Stimulated activated CD4-positive, alpha-beta T cell treated with anti-CD3 and anti-CD28 coated beads, TNF-alpha, amount 100 ng/mL, for 48 hours (primary cell): ENCODE measurements at regions not wholly inside any gene's neighbourhood (a gene's known extent, or its start where the extent isn't known, plus 50 kb on each side); places are given as distances from the start of the nearest gene placed in this dataset.

ENCODE experiments used
- DNase-seq, 3 donors: peaks; one replicate each; pipeline ENCODE4 v3.0.0-alpha.2; 2020; ENCODE audit warnings: low read depth in 3 of 3

- DNase-seq, result no peak
Measured at GRCh38 chr1:113259988-113260387, 130.3 kb upstream of the MAGI3 start.

- DNase-seq, result no peak
Measured at GRCh38 chr1:113265196-113265595, 125.1 kb upstream of the MAGI3 start.

DNA sequence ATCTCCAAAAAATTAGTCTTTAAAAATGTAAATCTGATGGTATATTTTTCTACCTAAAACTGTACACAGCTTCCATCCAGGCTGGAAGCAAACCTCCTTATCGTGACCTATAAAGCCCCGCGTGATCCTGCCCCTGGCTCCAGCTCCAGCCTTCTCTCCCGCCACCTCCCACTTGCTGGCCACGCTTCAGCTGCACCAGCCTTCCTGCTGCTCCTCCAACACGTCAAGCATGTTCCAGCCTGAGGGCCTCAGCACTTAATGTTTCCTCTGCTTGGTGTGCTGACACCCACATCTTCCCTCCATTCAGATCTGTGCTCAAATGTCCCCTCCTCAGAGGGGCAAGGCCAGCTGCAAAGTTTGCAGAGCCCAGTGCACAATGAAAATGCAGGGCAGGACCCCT is 123.5 kb upstream of the MAGI3 start:
- DNase-seq, result no peak

DNA sequence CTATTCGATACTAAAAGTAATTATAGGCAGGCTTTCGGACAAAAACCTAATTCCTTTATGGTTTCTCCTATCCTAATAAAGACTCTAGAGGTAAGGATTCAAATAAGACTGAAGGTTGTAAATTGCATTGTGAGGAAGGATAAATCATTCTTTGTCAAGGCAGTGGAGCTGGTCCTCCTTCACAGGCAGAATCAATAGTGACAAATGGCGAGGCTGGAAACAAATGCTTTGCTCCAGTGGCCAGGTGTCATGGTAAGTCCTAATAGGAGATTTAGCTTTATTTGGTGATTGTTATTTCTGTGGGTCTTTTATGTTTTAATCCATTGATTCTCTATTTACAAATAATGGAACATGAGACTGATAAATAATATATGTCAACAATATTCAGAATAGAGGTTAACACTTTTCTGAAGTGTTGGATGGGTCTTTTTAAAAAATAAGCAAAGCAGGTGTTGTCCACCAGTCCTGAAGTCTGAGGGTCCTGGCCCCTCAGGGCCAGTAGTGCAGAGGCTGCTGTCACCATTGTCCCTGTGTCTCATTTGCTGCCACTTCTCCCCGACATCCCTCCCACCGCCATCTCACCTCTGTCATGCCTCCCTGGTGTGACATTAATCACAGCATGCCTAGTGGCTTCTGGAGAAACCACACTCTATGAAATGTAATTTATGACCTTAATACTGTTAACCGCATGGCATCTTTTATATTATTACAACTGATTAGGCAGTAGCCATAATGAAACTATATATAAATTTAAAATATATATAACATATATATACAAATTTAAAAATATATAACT is 120.9 kb upstream of the MAGI3 start:
- DNase-seq, result no peak

DNA sequence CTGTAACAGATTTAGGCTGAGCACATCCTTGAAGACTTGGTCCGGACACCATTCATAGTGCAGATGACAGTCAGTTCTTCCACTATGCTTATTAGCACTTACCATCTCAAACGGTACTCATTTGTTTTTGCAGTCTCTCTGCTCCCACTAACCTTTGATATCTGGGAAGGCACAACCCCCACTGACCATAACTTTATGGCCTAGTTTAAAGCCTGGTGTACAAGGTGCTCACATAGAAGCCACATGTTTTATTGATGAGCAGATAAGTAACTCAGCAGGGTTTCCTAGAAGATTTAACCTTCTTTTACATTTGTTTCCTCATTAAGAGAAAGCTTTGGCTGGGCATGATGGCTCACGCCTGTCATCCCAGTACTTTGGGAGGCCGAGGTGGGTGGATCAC is 119.3 kb upstream of the MAGI3 start:
- no peak for DNase-seq

GRCh38 chr1:113275083-113275482 is 115.2 kb upstream of the MAGI3 start:
- DNase-seq, result no peak

DNA sequence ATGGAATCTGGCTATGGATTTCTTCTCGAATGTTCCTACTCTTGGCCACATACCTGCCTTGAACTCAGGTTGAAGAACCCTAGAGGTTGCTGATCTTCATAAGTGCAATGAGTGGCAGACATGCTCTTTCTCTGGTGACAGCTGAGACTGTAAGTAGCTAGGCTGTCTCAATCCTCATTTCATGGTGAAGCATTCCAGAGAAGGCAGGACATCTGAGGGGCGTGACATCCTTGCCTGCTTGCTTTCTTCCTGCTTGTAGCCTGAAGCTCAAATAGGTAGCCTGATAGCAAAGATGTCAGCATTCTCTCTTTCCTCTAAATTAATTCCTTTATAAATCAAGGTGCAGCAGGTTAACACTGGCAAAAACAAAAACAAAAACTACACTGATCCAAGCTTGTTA is 114.6 kb upstream of the MAGI3 start:
- no peak for DNase-seq

DNA sequence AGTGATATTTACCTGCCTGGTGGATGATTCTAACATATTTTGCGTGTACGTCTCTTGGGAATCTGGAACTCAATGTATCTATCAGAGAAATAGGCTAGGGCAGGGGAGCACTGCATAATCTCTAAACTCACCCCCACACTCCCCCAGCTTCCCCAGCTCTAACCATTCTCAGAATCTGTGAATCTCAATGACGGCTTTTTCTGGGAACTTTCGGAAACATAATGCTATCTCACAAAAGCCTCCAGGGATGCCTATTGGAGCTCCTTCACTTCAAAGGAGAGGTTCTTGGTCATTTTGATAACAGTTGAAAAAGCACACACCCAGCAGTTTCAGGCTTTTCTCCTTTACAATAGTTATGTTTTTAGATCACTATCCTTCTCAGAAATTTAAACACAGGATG is 113.8 kb upstream of the MAGI3 start:
- DNase-seq, result no peak

DNA sequence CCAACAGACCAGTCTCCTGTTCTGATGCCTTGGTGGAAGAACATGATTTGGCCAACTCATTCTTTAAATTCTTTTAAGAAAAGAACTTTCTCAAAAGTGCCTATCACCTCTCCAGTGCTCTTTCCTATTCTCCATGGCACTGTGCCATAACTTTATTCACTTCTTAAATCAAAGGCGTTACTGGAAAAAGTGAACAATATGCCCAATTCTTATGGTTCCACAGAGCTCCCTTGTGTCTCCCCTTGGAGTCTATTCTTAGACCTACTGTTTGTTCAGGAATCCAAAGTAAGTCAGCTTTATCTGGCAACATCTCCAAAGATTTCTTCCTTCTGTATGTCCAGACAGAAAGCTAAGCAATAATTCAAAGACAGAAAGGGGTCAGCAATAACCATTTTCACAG is 111.9 kb upstream of the MAGI3 start:
- DNase-seq, result no peak

- no peak for DNase-seq
Measured at GRCh38 chr1:113278777-113279176, 111.5 kb upstream of the MAGI3 start.

- no peak for DNase-seq
Measured at GRCh38 chr1:113279776-113280391, 110.4 kb upstream of the MAGI3 start.

DNA sequence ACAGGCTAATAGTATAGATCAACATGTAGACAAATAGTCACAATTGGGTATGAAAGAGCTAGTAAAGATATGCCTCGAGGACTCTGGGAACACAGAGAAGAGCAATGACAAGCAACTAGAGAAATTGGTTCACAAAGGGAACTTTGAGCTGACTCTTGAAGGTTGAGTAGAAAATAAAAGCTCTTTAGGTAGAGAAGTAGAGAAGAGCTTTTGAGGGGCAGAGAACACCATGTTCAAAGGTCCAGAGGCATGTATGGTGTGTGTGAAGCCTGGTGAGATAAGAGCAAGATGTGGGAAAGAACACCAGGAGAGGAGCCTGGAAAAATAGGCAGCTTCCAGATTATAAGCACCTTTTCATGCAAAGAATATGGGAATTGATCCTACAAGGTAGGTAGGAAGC is 109.7 kb upstream of the MAGI3 start:
- DNase-seq, result no peak

GRCh38 chr1:113281550-113281949 is 108.8 kb upstream of the MAGI3 start:
- no peak for DNase-seq

GRCh38 chr1:113282008-113282892 is 108.1 kb upstream of the MAGI3 start:
- DNase-seq, result no peak

DNA sequence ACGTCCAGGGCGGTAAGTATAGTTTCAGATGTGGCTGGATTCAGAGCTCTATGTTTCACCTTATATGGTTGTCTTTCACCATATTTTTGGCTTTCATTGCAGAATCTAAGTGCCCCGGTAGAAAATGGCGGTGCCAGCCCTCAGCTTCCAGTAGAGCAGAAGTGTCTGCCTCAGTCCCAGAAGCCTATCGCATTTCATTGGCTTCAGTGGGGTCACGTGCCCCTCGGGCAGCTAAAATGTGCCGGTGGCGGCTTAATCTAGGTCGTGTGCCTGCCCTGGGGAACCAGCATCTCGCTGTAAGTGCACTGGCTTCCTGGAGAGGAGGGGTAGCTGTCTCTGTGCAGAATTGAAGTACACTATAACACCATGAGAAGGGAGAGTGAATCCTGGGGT is 107.4 kb upstream of the MAGI3 start:
- DNase-seq, result no peak

DNA sequence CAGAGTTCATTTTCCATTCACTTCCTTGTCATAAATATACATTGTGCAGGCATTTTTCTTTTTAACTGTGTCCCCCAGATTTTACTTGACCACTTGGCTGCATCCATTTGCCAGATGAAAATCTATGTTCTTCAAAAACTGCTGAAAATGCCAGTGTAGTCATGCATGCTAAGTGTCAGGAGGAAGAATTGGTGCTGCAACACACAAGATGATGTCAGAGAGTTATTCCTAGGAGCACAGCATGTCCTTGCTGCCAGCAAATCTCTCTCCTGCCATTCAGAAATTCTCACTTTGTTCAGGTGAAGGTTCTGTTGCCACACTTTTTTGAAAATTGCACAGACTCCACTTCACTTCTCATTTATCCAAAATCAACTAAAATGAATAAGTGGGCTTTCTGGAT is 106.4 kb upstream of the MAGI3 start:
- no peak for DNase-seq

DNA sequence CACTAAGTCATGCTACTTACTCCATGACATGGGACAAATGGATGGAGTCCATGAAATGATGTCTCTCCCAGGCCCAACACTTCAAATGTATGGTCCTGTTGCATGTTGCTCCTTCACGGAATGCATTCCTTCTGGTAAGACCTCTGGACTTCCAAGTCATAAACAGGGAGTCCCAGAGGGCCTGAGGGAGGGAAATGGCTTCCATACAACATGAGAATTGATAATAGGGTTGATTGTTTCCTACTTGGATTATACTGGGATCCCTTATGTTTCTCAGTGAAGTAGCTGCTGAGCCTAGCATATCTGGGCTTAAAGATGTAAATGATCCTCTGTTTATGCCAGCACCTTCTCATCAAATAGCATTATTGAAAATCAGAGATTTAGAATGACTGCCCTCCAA is 104.2 kb upstream of the MAGI3 start:
- no peak for DNase-seq

- DNase-seq, result no peak
Measured at GRCh38 chr1:113291777-113292602, 98.3 kb upstream of the MAGI3 start.

GRCh38 chr1:113292603-113293255 is 97.6 kb upstream of the MAGI3 start:
- DNase-seq, result no peak

- DNase-seq, result no peak
Measured at GRCh38 chr1:113293256-113293626, 97.1 kb upstream of the MAGI3 start.

- DNase-seq, result no peak
Measured at GRCh38 chr1:113297749-113298148, 92.6 kb upstream of the MAGI3 start.
